Neural progenitor cell (in vitro differentiated cells): ENCODE measurements at regions not wholly inside any gene's neighbourhood (a gene's known extent, or its start where the extent isn't known, plus 50 kb on each side); places are given as distances from the start of the nearest gene placed in this dataset.

Experiments used
- DNase-seq: peaks from one replicate; pipeline ENCODE4 v3.0.0-alpha.2; 2016; ENCODE audit warnings: low spot score
- H2AFZ ChIP-seq: fragments of 200-600 bp; sonication (generic); replicated peaks from 2 replicates; pipeline ENCODE4 v1.6.1; 2016; ENCODE audit warnings: antibody characterized with exemption
- H3F3A ChIP-seq: fragments of 200-600 bp; sonication (generic); 2 replicates; pipeline ENCODE4 v1.6.1; 2016; ENCODE audit warnings: antibody characterized with exemption, low read depth
- H3K27ac ChIP-seq: fragments of 200-600 bp; sonication (generic); 2 replicates; pipeline ENCODE4 v1.5.1; 2016; ENCODE audit warnings: mild to moderate bottlenecking
- H3K27me3 ChIP-seq: fragments of 200-600 bp; sonication (generic); 2 replicates; pipeline ENCODE4 v1.6.1; 2016; ENCODE audit warnings: mild to moderate bottlenecking, moderate library complexity
- H3K36me3 ChIP-seq: fragments of 200-600 bp; sonication (generic); 2 replicates; pipeline ENCODE4 v1.5.1; 2016
- H3K4me1 ChIP-seq: fragments of 200-600 bp; sonication (generic); 2 replicates; pipeline ENCODE4 v1.6.1; 2016; ENCODE audit warnings: mixed run types
- H3K4me2 ChIP-seq: fragments of 200-600 bp; sonication (generic); 2 replicates; pipeline ENCODE4 v1.6.1; 2016
- H3K4me3 ChIP-seq: fragments of 200-600 bp; sonication (generic); 2 replicates; pipeline ENCODE4 v1.5.1; 2016
- H3K79me2 ChIP-seq: fragments of 200-600 bp; sonication (generic); 2 replicates; pipeline ENCODE4 v1.6.1; 2016; ENCODE audit warnings: low read depth
- H3K9ac ChIP-seq: fragments of 200-600 bp; sonication (generic); 2 replicates; pipeline ENCODE4 v1.6.1; 2016
- H3K9me3 ChIP-seq: fragments of 200-600 bp; sonication (generic); 2 replicates; pipeline ENCODE4 v1.5.1; 2016; ENCODE audit warnings: low read depth
- H4K20me1 ChIP-seq: fragments of 200-600 bp; sonication (generic); 2 replicates; pipeline ENCODE4 v1.6.1; 2016; ENCODE audit warnings: low read depth
- H3K27ac Mint-ChIP-seq: 3 replicates; pipeline ENCODE4 v1.8.0; 2021; ENCODE audit warnings: mixed read lengths
- H3K27me3 Mint-ChIP-seq: 2 replicates; pipeline ENCODE4 v1.8.0; 2022; ENCODE audit warnings: low read depth, mild to moderate bottlenecking, inconsistent platforms, moderate library complexity, mixed read lengths; ENCODE audit not compliant: insufficient read depth
- H3K36me3 Mint-ChIP-seq: 3 replicates; pipeline ENCODE4 v1.8.0; 2021; ENCODE audit warnings: mixed read lengths
- H3K4me1 Mint-ChIP-seq: 3 replicates; pipeline ENCODE4 v1.8.0; 2021; ENCODE audit warnings: mixed read lengths
- H3K4me3 Mint-ChIP-seq: 3 replicates; pipeline ENCODE4 v1.8.0; 2021; ENCODE audit warnings: mild to moderate bottlenecking, moderate library complexity, mixed read lengths
- H3K9me3 Mint-ChIP-seq: 3 replicates; pipeline ENCODE4 v1.8.0; 2020; ENCODE audit warnings: mixed read lengths
- CTCF ChIP-seq: fragments of 200-600 bp; sonication (generic); IDR thresholded peaks from 2 replicates; pipeline ENCODE4 v1.5.1; 2017; ENCODE audit warnings: antibody characterized with exemption, mild to moderate bottlenecking
- EZH2 ChIP-seq: fragments of 200-600 bp; sonication (generic); IDR thresholded peaks from 2 replicates; pipeline ENCODE4 v1.6.1; 2017; ENCODE audit warnings: antibody characterized with exemption, mild to moderate bottlenecking, moderate library complexity
- EZH2phosphoT487 ChIP-seq: fragments of 200-600 bp; sonication (generic); IDR thresholded peaks from 2 replicates; pipeline ENCODE4 v1.6.1; 2017; ENCODE audit warnings: antibody characterized with exemption

GRCh38 chr6:2360716-2361115, 115.3 kb upstream of the GMDS start:
- peaks cover 16% of the 10 kb centered on the region for H3K4me1 ChIP-seq
- no peak overlapping the region for H3K4me2 ChIP-seq
- H2AFZ ChIP-seq: no peak overlapping the region
- TF ChIP-seq EZH2phosphoT487 (no peak), EZH2 (no peak), CTCF (no peak)
- Mint-ChIP-seq H3K36me3 (no peaks in the 10 kb centered on the region), H3K27me3 (peaks cover 3% of the 10 kb centered on the region), H3K4me3 (no peak overlapping the region), H3K4me1 (peaks cover 14% of the 10 kb centered on the region), H3K27ac (no peak overlapping the region), H3K9me3 (peaks cover 2% of the 10 kb centered on the region)
- no peaks in the 10 kb centered on the region for H3K9me3 ChIP-seq
- H3K27me3 ChIP-seq: no peaks in the 10 kb centered on the region
- DNase-seq: no peak
- no peak overlapping the region for H3K4me3 ChIP-seq
- H3K9ac ChIP-seq: no peak overlapping the region
- no peak overlapping the region for H3K27ac ChIP-seq
- no peaks in the 10 kb centered on the region for H4K20me1 ChIP-seq
- no peaks in the 10 kb centered on the region for H3K36me3 ChIP-seq
- no peaks in the 10 kb centered on the region for H3F3A ChIP-seq
- H3K79me2 ChIP-seq: no peaks in the 10 kb centered on the region

GRCh38 chr6:2360126-2360525, 114.7 kb upstream of the GMDS start:
- Histone ChIP-seq H3K4me3 (no peak overlapping the region), H3K9me3 (no peaks in the 10 kb centered on the region), H3K79me2 (no peaks in the 10 kb centered on the region), H3K27ac (no peak overlapping the region), H3F3A (no peaks in the 10 kb centered on the region), H4K20me1 (no peaks in the 10 kb centered on the region), H2AFZ (no peak overlapping the region), H3K4me2 (no peak overlapping the region), H3K9ac (no peak overlapping the region), H3K36me3 (no peaks in the 10 kb centered on the region), H3K27me3 (no peaks in the 10 kb centered on the region), H3K4me1 (peaks cover 16% of the 10 kb centered on the region)
- TF ChIP-seq EZH2: no peak
- no peak for TF ChIP-seq CTCF
- TF ChIP-seq EZH2phosphoT487: no peak
- no peaks in the 10 kb centered on the region for H3K36me3 Mint-ChIP-seq
- DNase-seq: no peak
- H3K9me3 Mint-ChIP-seq: peaks cover 2% of the 10 kb centered on the region
- H3K4me3 Mint-ChIP-seq: no peak overlapping the region
- H3K4me1 Mint-ChIP-seq: peaks cover 14% of the 10 kb centered on the region
- H3K27me3 Mint-ChIP-seq: peaks cover 3% of the 10 kb centered on the region
- no peak overlapping the region for H3K27ac Mint-ChIP-seq

DNA sequence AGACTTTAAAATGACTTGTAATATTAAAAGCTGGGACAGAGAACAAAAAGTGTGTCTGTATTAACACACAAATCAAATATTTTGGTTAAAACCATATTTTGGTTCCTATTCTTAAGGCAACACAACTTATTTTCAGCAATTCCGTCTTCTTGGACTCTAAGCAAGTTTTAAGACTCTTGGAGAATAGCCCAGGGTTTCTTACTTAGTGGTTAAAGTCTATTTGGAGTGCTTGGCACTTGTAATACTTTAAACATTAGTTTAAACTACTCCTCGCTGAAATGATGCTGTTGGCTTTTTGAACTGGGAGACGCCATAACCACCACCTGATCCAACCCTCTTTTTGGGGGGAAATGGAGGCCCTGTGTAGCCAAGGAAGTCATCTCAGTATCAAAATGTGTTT, 109.7 kb upstream of the GMDS start:
- no peak overlapping the region for H2AFZ ChIP-seq
- H3K4me2 ChIP-seq: no peak overlapping the region
- no peaks in the 10 kb centered on the region for H4K20me1 ChIP-seq
- H3K36me3 ChIP-seq: no peaks in the 10 kb centered on the region
- DNase-seq: no peak
- no peak overlapping the region for H3K4me3 ChIP-seq
- H3K4me1 ChIP-seq: peaks cover 8% of the 10 kb centered on the region
- H3K9me3 ChIP-seq: no peaks in the 10 kb centered on the region
- H3K9ac ChIP-seq: no peak overlapping the region
- no peaks in the 10 kb centered on the region for H3K9me3 Mint-ChIP-seq
- H3K27ac Mint-ChIP-seq: no peak overlapping the region
- no peak overlapping the region for H3K4me3 Mint-ChIP-seq
- peaks cover 3% of the 10 kb centered on the region for H3K27me3 Mint-ChIP-seq
- H3K79me2 ChIP-seq: no peaks in the 10 kb centered on the region
- no peaks in the 10 kb centered on the region for H3F3A ChIP-seq
- H3K4me1 Mint-ChIP-seq: no peaks in the 10 kb centered on the region
- H3K27ac ChIP-seq: no peak overlapping the region
- no peaks in the 10 kb centered on the region for H3K36me3 Mint-ChIP-seq
- H3K27me3 ChIP-seq: no peaks in the 10 kb centered on the region
- no peak for TF ChIP-seq EZH2phosphoT487
- TF ChIP-seq CTCF: no peak

DNA sequence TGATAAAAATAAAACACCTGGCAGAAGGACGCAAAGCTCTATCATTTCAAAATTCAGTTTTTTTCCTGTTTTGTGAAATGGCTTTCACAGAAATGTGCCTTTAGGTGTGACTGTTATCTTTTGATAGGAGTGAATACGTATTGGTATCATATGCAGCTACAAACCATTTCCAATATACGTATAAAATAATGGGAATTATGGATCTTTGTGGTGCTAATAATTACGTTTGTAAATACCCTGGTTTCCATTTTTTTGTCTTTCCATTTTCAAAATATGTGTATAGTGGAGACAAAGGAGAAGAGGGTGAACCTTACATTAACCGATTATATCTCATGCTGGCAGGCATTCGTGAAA, 108.7 kb upstream of the GMDS start:
- H3F3A ChIP-seq: no peaks in the 10 kb centered on the region
- Mint-ChIP-seq H3K4me3 (no peak overlapping the region), H3K9me3 (no peaks in the 10 kb centered on the region), H3K36me3 (no peaks in the 10 kb centered on the region), H3K27ac (no peak overlapping the region), H3K27me3 (peaks cover 3% of the 10 kb centered on the region), H3K4me1 (no peaks in the 10 kb centered on the region)
- no peaks in the 10 kb centered on the region for H3K9me3 ChIP-seq
- H3K36me3 ChIP-seq: no peaks in the 10 kb centered on the region
- no peak for DNase-seq
- H3K9ac ChIP-seq: no peak overlapping the region
- H2AFZ ChIP-seq: no peak overlapping the region
- no peaks in the 10 kb centered on the region for H3K27me3 ChIP-seq
- H3K79me2 ChIP-seq: no peaks in the 10 kb centered on the region
- TF ChIP-seq EZH2 (no peak), CTCF (no peak), EZH2phosphoT487 (no peak)
- no peak overlapping the region for H3K27ac ChIP-seq
- no peak overlapping the region for H3K4me2 ChIP-seq
- peaks cover 8% of the 10 kb centered on the region for H3K4me1 ChIP-seq
- no peak overlapping the region for H3K4me3 ChIP-seq
- H4K20me1 ChIP-seq: no peaks in the 10 kb centered on the region
